Heart right ventricle (tissue), 16 donors: ENCODE measurements at regions not wholly inside any gene's neighbourhood (a gene's known extent, or its start where the extent isn't known, plus 50 kb on each side); places are given as distances from the start of the nearest gene placed in this dataset.
A peak's percentile ranks its signal among the peaks of the same experiment; 100 is the strongest.

Experiments
- ATAC-seq, 8 donors: fragments of 200-7000 bp; cut with Tn5 transposase; one replicate each; pipeline ENCODE4 v1.9.1; 2020; ENCODE audit warnings: mild to moderate bottlenecking in 8 of 8, moderate library complexity in 8 of 8, moderate number of reproducible peaks in 1 of 8
- DNase-seq, 2 donors: peaks; one replicate each; pipeline ENCODE4 v3.0.0-alpha.2; 2020
- H3K27ac ChIP-seq, 10 donors: fragments of 200-600 bp; sonication (generic) in 2 of 10; one replicate each; pipeline versions ENCODE4 v1.5.0 to v1.8.0; 2020 to 2022; ENCODE audit warnings: mild to moderate bottlenecking in 3 of 10
- H3K27me3 ChIP-seq, 7 donors: fragments of 200-600 bp; one replicate each; pipeline ENCODE4 v1.8.0; 2021 to 2022; ENCODE audit warnings: mild to moderate bottlenecking in 2 of 7
- H3K36me3 ChIP-seq, 9 donors: fragments of 200-600 bp; sonication (generic) in 1 of 9; one replicate each; pipeline versions ENCODE4 v1.5.0 to v1.8.0; 2020 to 2022; ENCODE audit warnings: mild to moderate bottlenecking in 2 of 9
- H3K4me1 ChIP-seq, 9 donors: fragments of 200-600 bp; sonication (generic) in 1 of 9; one replicate each; pipeline versions ENCODE4 v1.5.0 to v1.8.0; 2020 to 2022; ENCODE audit warnings: mild to moderate bottlenecking in 4 of 9
- H3K4me3 ChIP-seq, 10 donors: fragments of 200-600 bp; sonication (generic) in 2 of 10; one replicate each; pipeline versions ENCODE4 v1.5.0 to v1.8.0; 2020 to 2022; ENCODE audit warnings: mild to moderate bottlenecking in 7 of 10, moderate library complexity in 2 of 10
- H3K9me3 ChIP-seq, 11 donors: fragments of 200-600 bp in 10 of 11; sonication (generic) in 2 of 11; one replicate each; pipeline versions ENCODE4 v1.5.0 to v1.8.0; 2013 to 2022; ENCODE audit warnings: mild to moderate bottlenecking in 2 of 11, control low read depth in 1 of 11, moderate library complexity in 1 of 11
- WGBS, 2 donors: extraction: QIAGEN DNeasy Blood & Tissue Kit; methylation state at CpG; one replicate each; pipeline ENCODE4 v1.1.7; 2013; ENCODE audit warnings: inconsistent platforms in 1 of 2; 5-methylcytosine and 5-hydroxymethylcytosine counted together
- intact Hi-C, 10 donors: fragments of 100-400 bp; cut with DNase I; formaldehyde crosslinking; loops; one replicate each; pipeline versions ENCODE4 v1.11.1 to v1.14.2; 2022
- TF ChIP-seq, protein P1 (sequence below), 9 donors: fragments of 200-600 bp; sonication (generic) in 2 of 9; IDR thresholded peaks; one replicate each; pipeline versions ENCODE4 v1.5.0 to v1.8.0; 2021 to 2022; ENCODE audit warnings: antibody characterized with exemption in 9 of 9, mild to moderate bottlenecking in 5 of 9, moderate library complexity in 1 of 9
- donor health status: Arrhythmogenic right ventricular cardiomyopathy.
- donor health status: ischemic (EF 13 %, LVEDD 7.1; RV severe dilation, severe dysfunction).
- donor health status: healthy with polysubstance abuse.
- donor health status: DM: no; HTN: yes; CAD: no.
- donor health status: DM: no; HTN: no; CAD: no.
- donor health status: ischemic (EF 25% LVEDD 6.9; RV normal size, moderate dysfunction).
- donor health status: ischemic (EF 25% LVEDD 5.7; RV mildly dilated, moderate dysfunction).
- donor health status: healthy.
- donor health status: DM: yes; HTN: yes; CAD: no.
- donor health status: Ischemic cardiomyopathy.
- donor health status: ischemic (EF 35%, LVEDD 5.7; RV mildly dilated, moderate dysfunction).
- donor health status: nonischemic (EF 11% LVEDD 7.7; RV severe dilation, severe dysfunction).
- donor health status: DM: yes; HTN: yes; CAD: no.
- donor health status: PGD.
- donor health status: ischemic (EF 29% LVEDD 5.4; RV normal size, mild dysfunction).
- donor health status: nonischemic (EF 23%, LVEDD 6.1; RV moderate dilation, normal function).

DNA sequence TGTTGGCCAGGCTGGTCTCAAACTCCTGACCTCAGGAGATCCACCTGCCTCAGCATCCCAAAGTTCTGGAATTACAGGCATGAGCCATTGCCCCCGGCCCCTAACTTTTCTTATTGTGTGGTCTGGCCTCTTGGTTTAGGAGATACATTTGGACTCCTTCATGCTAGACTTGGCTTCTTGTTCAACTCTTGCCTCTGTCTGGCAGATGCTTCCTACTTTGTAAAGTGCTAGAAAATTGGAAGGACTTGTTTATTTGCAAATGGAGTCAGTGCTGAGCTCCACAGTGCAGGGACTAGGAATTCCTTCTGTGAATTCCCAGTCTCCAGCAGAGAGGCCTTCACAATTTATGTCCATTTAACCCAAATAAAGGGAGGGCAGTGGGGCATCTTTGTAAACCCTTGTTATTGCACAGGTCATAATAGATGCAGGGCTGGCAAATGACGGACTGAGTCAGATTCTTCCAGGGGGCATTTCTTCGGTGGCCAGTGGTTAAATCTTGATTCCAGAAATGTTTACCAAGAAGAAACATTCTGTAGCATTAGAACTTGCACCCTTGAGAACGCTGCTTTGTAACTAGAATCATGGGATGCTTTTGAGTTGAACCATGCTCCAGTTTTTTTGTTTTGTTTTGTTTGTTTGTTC is 73.8 kb upstream of the TBX3 start:
- ATAC-seq (no peak), DNase-seq (no peak)
- no peaks in the 10 kb centered on the region for H3K36me3 ChIP-seq
- WGBS, 2 donors, result 89 to 92% methylated on average over 4 of the region's 4 CpGs
- H3K9me3 ChIP-seq, result no peaks in the 10 kb centered on the region
- TF ChIP-seq, protein P1, sequence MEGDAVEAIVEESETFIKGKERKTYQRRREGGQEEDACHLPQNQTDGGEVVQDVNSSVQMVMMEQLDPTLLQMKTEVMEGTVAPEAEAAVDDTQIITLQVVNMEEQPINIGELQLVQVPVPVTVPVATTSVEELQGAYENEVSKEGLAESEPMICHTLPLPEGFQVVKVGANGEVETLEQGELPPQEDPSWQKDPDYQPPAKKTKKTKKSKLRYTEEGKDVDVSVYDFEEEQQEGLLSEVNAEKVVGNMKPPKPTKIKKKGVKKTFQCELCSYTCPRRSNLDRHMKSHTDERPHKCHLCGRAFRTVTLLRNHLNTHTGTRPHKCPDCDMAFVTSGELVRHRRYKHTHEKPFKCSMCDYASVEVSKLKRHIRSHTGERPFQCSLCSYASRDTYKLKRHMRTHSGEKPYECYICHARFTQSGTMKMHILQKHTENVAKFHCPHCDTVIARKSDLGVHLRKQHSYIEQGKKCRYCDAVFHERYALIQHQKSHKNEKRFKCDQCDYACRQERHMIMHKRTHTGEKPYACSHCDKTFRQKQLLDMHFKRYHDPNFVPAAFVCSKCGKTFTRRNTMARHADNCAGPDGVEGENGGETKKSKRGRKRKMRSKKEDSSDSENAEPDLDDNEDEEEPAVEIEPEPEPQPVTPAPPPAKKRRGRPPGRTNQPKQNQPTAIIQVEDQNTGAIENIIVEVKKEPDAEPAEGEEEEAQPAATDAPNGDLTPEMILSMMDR (IDR thresholded peaks at IDR 0.05), result no peak
- intact Hi-C loops, result no loop called here
- H3K27me3 ChIP-seq, result no peaks in the 10 kb centered on the region
- no peak overlapping the region for H3K4me3 ChIP-seq
- no peak overlapping the region for H3K27ac ChIP-seq
- H3K4me1 ChIP-seq, result peaks cover 0 to 5% (median 0%) of the 10 kb centered on the region in 9 donors

DNA sequence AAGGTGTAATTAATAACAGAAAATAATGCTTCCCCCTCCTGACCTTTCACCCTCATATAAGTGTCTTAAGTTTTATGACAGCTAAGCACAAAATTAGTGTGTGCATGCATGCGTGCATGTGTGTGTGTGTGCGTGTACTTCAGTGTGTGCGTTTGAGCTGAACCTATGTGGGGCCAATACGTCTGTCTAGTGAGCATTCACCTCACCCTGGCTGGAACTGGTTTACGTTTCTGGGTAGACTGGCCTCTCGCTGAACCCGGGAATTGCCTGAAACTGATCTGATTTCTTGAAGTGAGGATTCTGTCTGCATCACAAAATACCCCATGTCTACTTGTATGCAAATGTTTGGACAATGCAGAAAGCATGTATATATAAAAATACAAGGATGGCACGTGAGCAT is 68.2 kb upstream of the TBX3 start:
- ATAC-seq, result no peak
- H3K4me3 ChIP-seq, result no peak overlapping the region
- no peaks in the 10 kb centered on the region for H3K9me3 ChIP-seq
- no peak overlapping the region for H3K27ac ChIP-seq
- intact Hi-C loops, result no loop called here
- TF ChIP-seq, protein P1 (IDR thresholded peaks at IDR 0.05), result no peak
- WGBS, 2 donors, result 87 to 91% methylated on average over 8 of the region's 8 CpGs
- H3K27me3 ChIP-seq, result no peaks in the 10 kb centered on the region
- peaks cover 0 to 5% (median 0%) of the 10 kb centered on the region in 9 donors for H3K4me1 ChIP-seq
- no peak for DNase-seq
- no peaks in the 10 kb centered on the region for H3K36me3 ChIP-seq

DNA sequence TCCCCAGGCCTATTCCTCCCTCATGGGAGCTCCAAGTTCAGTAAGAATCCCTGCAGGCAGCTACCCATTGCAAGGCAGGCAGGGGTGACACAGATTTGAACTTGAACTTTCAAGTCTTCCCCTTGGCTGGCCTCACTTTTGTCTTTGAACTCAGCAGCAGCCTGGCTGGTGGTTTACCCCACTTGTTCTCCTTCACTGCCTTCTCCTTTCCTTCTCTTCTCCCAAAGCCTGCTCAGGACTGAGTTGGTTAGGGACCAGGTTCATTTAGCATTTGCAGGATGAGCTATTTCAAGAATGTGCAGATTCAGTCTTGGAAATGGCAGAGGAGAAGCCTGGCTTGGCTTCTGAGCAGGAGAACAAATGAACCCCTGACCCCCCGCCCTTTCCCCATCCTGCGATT is 67.7 kb upstream of the TBX3 start:
- TF ChIP-seq, protein P1 (IDR thresholded peaks at IDR 0.05), result no peak
- H3K36me3 ChIP-seq, result no peaks in the 10 kb centered on the region
- peaks cover 0 to 5% (median 0%) of the 10 kb centered on the region in 9 donors for H3K4me1 ChIP-seq
- H3K27ac ChIP-seq, result no peak overlapping the region
- H3K9me3 ChIP-seq, result no peaks in the 10 kb centered on the region
- no peak for DNase-seq
- H3K27me3 ChIP-seq, result no peaks in the 10 kb centered on the region
- intact Hi-C loops, result no loop called here
- 83 to 95% methylated on average over 2 of the region's 2 CpGs for WGBS, 2 donors
- H3K4me3 ChIP-seq, result no peak overlapping the region
- ATAC-seq, result no peak

DNA sequence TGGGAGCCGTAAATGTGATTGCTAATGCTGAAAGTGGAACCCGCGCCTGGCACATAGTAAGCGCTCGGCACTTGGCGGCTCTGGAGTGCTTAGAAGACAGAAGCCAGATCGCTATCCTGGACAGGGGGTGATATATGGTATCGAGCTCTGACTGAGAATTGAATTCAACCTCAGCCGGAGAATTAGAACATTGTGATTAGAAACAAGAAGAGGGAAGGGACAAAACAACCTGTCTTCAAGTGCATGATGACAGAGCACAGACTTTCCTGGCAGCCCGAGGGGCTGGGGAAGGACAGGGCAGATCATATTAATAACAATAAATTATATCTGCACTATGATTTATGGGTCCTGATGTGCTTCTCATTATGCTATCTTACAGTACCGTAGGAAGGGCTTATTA is 66.9 kb upstream of the TBX3 start:
- H3K9me3 ChIP-seq, result no peaks in the 10 kb centered on the region
- intact Hi-C loops, result no loop called here
- no peak overlapping the region for H3K4me3 ChIP-seq
- TF ChIP-seq, protein P1 (IDR thresholded peaks at IDR 0.05), result no peak
- ATAC-seq (peak in 5 of 8 donors; percentile 27 to 83 (median 64)), DNase-seq (no peak)
- 44 to 66% methylated on average over 11 of the region's 11 CpGs for WGBS, 2 donors
- no peaks in the 10 kb centered on the region for H3K27me3 ChIP-seq
- no peaks in the 10 kb centered on the region for H3K36me3 ChIP-seq
- H3K4me1 ChIP-seq, result peaks cover 0 to 5% (median 0%) of the 10 kb centered on the region in 9 donors
- no peak overlapping the region for H3K27ac ChIP-seq
